ENCODE measurements at regions not wholly inside any gene's neighbourhood (a gene's known extent, or its start where the extent isn't known, plus 50 kb on each side); places are given as distances from the start of the nearest gene placed in this dataset.

DNA sequence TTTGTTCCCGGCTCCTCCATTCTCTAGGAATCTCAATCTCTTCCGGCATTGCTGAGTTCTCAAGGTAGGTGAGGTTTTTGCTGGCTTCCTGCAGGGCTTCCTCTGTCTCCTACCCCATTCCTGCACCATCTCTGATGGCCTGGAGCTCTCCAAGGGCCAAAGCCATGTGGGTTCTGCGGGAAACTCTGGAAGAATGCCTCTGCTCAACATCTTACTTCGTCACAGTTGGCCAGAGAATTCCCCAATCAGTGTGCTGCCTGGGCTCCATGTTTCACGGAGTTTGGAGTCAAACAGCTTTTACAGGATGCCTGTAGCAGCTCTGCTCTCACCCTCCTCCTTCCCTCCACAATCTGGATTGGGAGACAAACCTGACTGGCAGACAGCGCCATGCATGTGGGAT, 253.9 kb upstream of the HES1 start:
- no peak for TF ChIP-seq POLR2A (IDR thresholded peaks at IDR 0.05)
- TF ChIP-seq CTCF (IDR thresholded peaks at IDR 0.05), result no peak
- TF ChIP-seq EP300 (IDR thresholded peaks at IDR 0.05), result no peak
